ENCODE measurements at regions not wholly inside any gene's neighbourhood (a gene's known extent, or its start where the extent isn't known, plus 50 kb on each side); places are given as distances from the start of the nearest gene placed in this dataset.

GRCh38 chr12:13362260-13362841 is 165.8 kb downstream of the EMP1 start:
- Mint-ChIP-seq H3K27ac (no peak overlapping the region), H3K27me3 (ENCODE audit: insufficient read depth) (peaks cover 17% of the 10 kb centered on the region), H3K36me3 (ENCODE audit: low read depth) (no peaks in the 10 kb centered on the region), H3K4me3 (no peak overlapping the region), H3K4me1 (ENCODE audit: low read depth) (no peaks in the 10 kb centered on the region), H3K9me3 (no peaks in the 10 kb centered on the region)
- peak; percentile 90 for TF ChIP-seq CTCF (IDR thresholded peaks at IDR 0.05)
- peak; percentile 43 for DNase-seq

- Mint-ChIP-seq H3K9me3 (no peaks in the 10 kb centered on the region), H3K27ac (no peak overlapping the region)
- TF ChIP-seq CTCF (IDR thresholded peaks at IDR 0.05) = no peak
Observed at GRCh38 chr12:13359636-13360035, 163.1 kb downstream of the EMP1 start.

GRCh38 chr12:13358391-13358905 is 161.9 kb downstream of the EMP1 start:
- Mint-ChIP-seq H3K27ac (no peak overlapping the region), H3K4me1 (ENCODE audit: low read depth) (no peaks in the 10 kb centered on the region), H3K9me3 (no peaks in the 10 kb centered on the region), H3K27me3 (ENCODE audit: insufficient read depth) (peaks cover 19% of the 10 kb centered on the region), H3K36me3 (ENCODE audit: low read depth) (no peaks in the 10 kb centered on the region), H3K4me3 (no peak overlapping the region)
- no peak for DNase-seq
- TF ChIP-seq CTCF (IDR thresholded peaks at IDR 0.05) = no peak

More at GRCh38 chr12:13359636-13360035, 163.1 kb downstream of the EMP1 start:
- no peaks in the 10 kb centered on the region for H3K36me3 Mint-ChIP-seq (ENCODE audit: low read depth)
- no peak overlapping the region for H3K4me3 Mint-ChIP-seq
- no peaks in the 10 kb centered on the region for H3K4me1 Mint-ChIP-seq (ENCODE audit: low read depth)
- H3K27me3 Mint-ChIP-seq (ENCODE audit: insufficient read depth) = peaks cover 19% of the 10 kb centered on the region
- DNase-seq = no peak

- Mint-ChIP-seq H3K4me1 (ENCODE audit: low read depth) (peaks cover 16% of the 10 kb centered on the region), H3K4me3 (no peak overlapping the region; the same call in 1 of the 2 replicates), H3K27me3 (ENCODE audit: insufficient read depth) (peaks cover 4% of the 10 kb centered on the region), H3K9me3 (no peaks in the 10 kb centered on the region), H3K36me3 (ENCODE audit: low read depth) (no peaks in the 10 kb centered on the region), H3K27ac (no peak overlapping the region)
- no peak for DNase-seq
- TF ChIP-seq CTCF (IDR thresholded peaks at IDR 0.05) = no peak
Observed at GRCh38 chr12:13350946-13351345, 154.4 kb downstream of the EMP1 start.

- Mint-ChIP-seq H3K9me3 (no peaks in the 10 kb centered on the region), H3K27ac (no peak overlapping the region), H3K36me3 (ENCODE audit: low read depth) (no peaks in the 10 kb centered on the region), H3K27me3 (ENCODE audit: insufficient read depth) (peaks cover 4% of the 10 kb centered on the region), H3K4me3 (no peak overlapping the region), H3K4me1 (ENCODE audit: low read depth) (peaks cover 16% of the 10 kb centered on the region)
- DNase-seq = no peak
- TF ChIP-seq CTCF (IDR thresholded peaks at IDR 0.05) = no peak
Observed at GRCh38 chr12:13350381-13350780, 153.9 kb downstream of the EMP1 start.

Data from HFFc6 (cell line).